IPS DF 6.9 (cell line): ENCODE measurements at regions not wholly inside any gene's neighbourhood (a gene's known extent, or its start where the extent isn't known, plus 50 kb on each side); places are given as distances from the start of the nearest gene placed in this dataset.

Source experiments
- DNase-seq: peaks from one replicate; pipeline ENCODE4 v3.0.0-alpha.2; 2013; ENCODE audit warnings: low read depth, low spot score
- H3K27ac ChIP-seq: one replicate; pipeline ENCODE4 v1.5.1; 2013; ENCODE audit warnings: low read length, control low read depth
- H3K27me3 ChIP-seq: 2 replicates; pipeline ENCODE4 v1.6.1; 2013; ENCODE audit warnings: mild to moderate bottlenecking, low read length; ENCODE audit not compliant: control insufficient read depth, insufficient read depth
- H3K36me3 ChIP-seq: 2 replicates; pipeline ENCODE4 v1.6.1; 2013; ENCODE audit warnings: low read length; ENCODE audit not compliant: control insufficient read depth, insufficient read depth
- H3K4me1 ChIP-seq: 2 replicates; pipeline ENCODE4 v1.6.1; 2013; ENCODE audit warnings: low read length; ENCODE audit not compliant: control insufficient read depth, insufficient read depth
- H3K4me3 ChIP-seq: 2 replicates; pipeline ENCODE4 v1.5.1; 2013; ENCODE audit warnings: mild to moderate bottlenecking, low read length
- H3K9me3 ChIP-seq: 2 replicates; pipeline ENCODE4 v1.6.1; 2013; ENCODE audit warnings: low read length, inconsistent platforms; ENCODE audit not compliant: control insufficient read depth, insufficient read depth
- WGBS: extraction: QIAGEN DNeasy Blood & Tissue Kit; methylation state at CpG from one replicate; pipeline ENCODE4 v1.1.7; 2013; ENCODE audit warnings: mixed read lengths, missing lambda C conversion rate; ENCODE audit not compliant: insufficient read length, insufficient coverage; 5-methylcytosine and 5-hydroxymethylcytosine counted together

GRCh38 chr10:70954381-70955176 is 66.2 kb upstream of the PCBD1 start:
- no peaks in the 10 kb centered on the region for H3K36me3 ChIP-seq
- H3K4me1 ChIP-seq = no peaks in the 10 kb centered on the region
- H3K4me3 ChIP-seq = no peak overlapping the region
- DNase-seq = no peak
- no peak overlapping the region for H3K27ac ChIP-seq
- no CpG with 5 or more reads among the region's 13 CpGs for WGBS
- no peaks in the 10 kb centered on the region for H3K27me3 ChIP-seq
- no peaks in the 10 kb centered on the region for H3K9me3 ChIP-seq

GRCh38 chr10:70956029-70956759 is 67.8 kb upstream of the PCBD1 start:
- H3K4me1 ChIP-seq = no peaks in the 10 kb centered on the region
- no peak overlapping the region for H3K4me3 ChIP-seq
- no peak for DNase-seq
- H3K36me3 ChIP-seq = no peaks in the 10 kb centered on the region
- H3K27me3 ChIP-seq = no peaks in the 10 kb centered on the region
- no peaks in the 10 kb centered on the region for H3K9me3 ChIP-seq
- WGBS = no CpG with 5 or more reads among the region's 7 CpGs
- no peak overlapping the region for H3K27ac ChIP-seq

DNA sequence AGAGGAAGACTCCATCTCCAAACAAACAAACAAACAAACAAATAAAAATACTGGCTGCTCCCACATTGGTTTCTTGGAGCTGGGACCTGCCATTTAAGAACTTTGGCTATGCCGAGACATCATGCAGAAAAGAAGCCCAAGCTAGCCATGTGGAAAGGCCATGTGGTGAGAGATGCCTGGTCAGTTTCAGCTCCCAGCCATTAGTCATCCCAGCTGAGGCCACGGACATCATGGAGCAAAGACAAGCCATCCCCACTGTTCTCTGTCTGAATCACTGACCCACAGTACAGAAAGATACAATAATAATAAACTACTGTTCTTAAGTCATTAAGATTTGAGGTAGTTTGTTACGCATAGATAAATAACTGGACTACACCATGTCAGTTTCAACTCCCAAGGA is 70.0 kb upstream of the PCBD1 start:
- H3K27ac ChIP-seq = no peak overlapping the region
- no peak overlapping the region for H3K4me3 ChIP-seq
- no peaks in the 10 kb centered on the region for H3K9me3 ChIP-seq
- no peaks in the 10 kb centered on the region for H3K36me3 ChIP-seq
- H3K4me1 ChIP-seq = no peaks in the 10 kb centered on the region
- no peaks in the 10 kb centered on the region for H3K27me3 ChIP-seq
- no CpG with 5 or more reads among the region's 3 CpGs for WGBS
- no peak for DNase-seq

- H3K27me3 ChIP-seq = no peaks in the 10 kb centered on the region
- WGBS = 100% methylated on average over 2 of the region's 2 CpGs
- no peaks in the 10 kb centered on the region for H3K36me3 ChIP-seq
- H3K4me1 ChIP-seq = no peaks in the 10 kb centered on the region
- no peak overlapping the region for H3K4me3 ChIP-seq
- H3K9me3 ChIP-seq = no peaks in the 10 kb centered on the region
- H3K27ac ChIP-seq = no peak overlapping the region
- DNase-seq = no peak
Measured at GRCh38 chr10:70960316-70960715, 72.0 kb upstream of the PCBD1 start.

- DNase-seq = no peak
- H3K4me1 ChIP-seq = no peaks in the 10 kb centered on the region
- no peaks in the 10 kb centered on the region for H3K27me3 ChIP-seq
- H3K27ac ChIP-seq = no peak overlapping the region
- no peaks in the 10 kb centered on the region for H3K9me3 ChIP-seq
- H3K4me3 ChIP-seq = no peak overlapping the region
- WGBS = 100% methylated on average over 2 of the region's 9 CpGs
- no peaks in the 10 kb centered on the region for H3K36me3 ChIP-seq
Measured at GRCh38 chr10:70960783-70961570, 72.6 kb upstream of the PCBD1 start.

DNA sequence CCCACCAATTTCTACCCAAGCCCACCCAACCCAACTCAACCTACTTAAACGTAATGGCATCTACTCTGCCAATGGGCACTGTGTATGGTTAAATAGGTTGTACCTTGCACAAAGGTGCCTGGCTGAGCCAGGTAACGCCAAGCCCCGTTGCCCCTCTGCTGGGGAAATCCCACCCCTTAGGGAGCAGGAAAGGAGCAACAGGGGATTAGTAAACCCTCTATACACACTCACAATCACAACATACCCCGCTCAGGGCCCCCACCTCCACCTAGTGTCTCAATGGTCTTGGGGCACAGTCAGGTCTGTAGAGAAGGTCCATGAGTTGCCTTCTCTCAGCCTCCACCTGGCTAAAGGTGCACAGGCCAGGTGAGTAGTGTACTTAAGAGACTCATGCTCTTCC is 74.3 kb upstream of the PCBD1 start:
- WGBS = 100% methylated on average over 1 of the region's 4 CpGs
- peaks cover 5% of the 10 kb centered on the region; the same call in 1 of the 2 replicates for H3K4me1 ChIP-seq
- H3K27me3 ChIP-seq = no peaks in the 10 kb centered on the region
- H3K36me3 ChIP-seq = no peaks in the 10 kb centered on the region
- no peak for DNase-seq
- no peaks in the 10 kb centered on the region for H3K9me3 ChIP-seq
- no peak overlapping the region for H3K4me3 ChIP-seq
- H3K27ac ChIP-seq = no peak overlapping the region

DNA sequence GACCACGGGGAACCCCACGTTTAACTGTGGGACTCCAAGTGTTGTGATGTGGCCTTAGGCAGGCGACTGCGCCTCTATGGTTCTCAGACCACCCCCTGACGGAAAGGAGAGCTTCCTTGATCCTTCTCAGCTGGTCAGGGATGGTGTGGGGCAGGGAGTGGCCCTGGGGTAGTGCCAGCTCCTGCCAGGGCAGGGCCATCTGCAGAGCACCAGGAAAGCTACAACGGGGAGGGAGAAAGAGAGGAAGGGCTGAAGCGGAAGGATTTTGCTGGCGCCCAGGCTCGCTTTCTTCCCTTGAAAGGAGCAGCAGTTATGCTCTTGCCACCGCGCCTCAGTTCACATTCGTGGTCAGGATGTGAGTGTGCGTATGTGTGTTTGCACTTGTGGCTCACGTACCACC is 74.9 kb upstream of the PCBD1 start:
- Histone ChIP-seq H3K4me1 (peaks cover 8% of the 10 kb centered on the region; the same call in 1 of the 2 replicates), H3K27ac (no peak overlapping the region), H3K9me3 (no peaks in the 10 kb centered on the region), H3K36me3 (no peaks in the 10 kb centered on the region), H3K27me3 (no peaks in the 10 kb centered on the region), H3K4me3 (no peak overlapping the region)
- WGBS = no CpG with 5 or more reads among the region's 14 CpGs
- DNase-seq = no peak

DNA sequence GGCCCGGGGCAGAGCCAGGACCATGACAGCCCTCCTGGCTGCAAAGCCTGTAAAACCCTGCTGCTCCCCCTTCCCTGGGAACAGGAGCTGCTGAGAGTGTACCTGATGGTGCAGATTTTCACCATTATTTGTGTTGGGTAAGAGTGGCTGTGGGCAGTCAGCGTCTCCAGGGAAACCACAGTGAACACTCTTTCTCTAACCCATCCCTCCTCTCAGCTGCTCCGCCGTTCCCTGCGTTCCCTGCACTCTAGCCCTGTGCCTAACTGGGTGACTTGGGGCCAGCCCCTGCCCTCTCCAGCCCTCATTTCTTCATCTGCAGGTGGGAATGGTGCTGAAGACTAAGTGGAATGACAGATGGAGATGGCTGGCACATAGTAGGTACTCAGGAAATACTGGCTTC is 75.9 kb upstream of the PCBD1 start:
- WGBS = no CpG with 5 or more reads among the region's 5 CpGs
- Histone ChIP-seq H3K4me3 (no peak overlapping the region), H3K36me3 (no peaks in the 10 kb centered on the region), H3K9me3 (no peaks in the 10 kb centered on the region), H3K27ac (no peak overlapping the region), H3K4me1 (peaks cover 9% of the 10 kb centered on the region; the same call in 1 of the 2 replicates), H3K27me3 (no peaks in the 10 kb centered on the region)
- DNase-seq = no peak

GRCh38 chr10:70964881-70965280 is 76.5 kb upstream of the PCBD1 start:
- Histone ChIP-seq H3K9me3 (no peaks in the 10 kb centered on the region), H3K27me3 (no peaks in the 10 kb centered on the region), H3K27ac (no peak overlapping the region), H3K36me3 (no peaks in the 10 kb centered on the region), H3K4me3 (no peak overlapping the region), H3K4me1 (peaks cover 9% of the 10 kb centered on the region; the same call in 1 of the 2 replicates)
- no peak for DNase-seq
- WGBS = no CpG with 5 or more reads among the region's 8 CpGs

DNA sequence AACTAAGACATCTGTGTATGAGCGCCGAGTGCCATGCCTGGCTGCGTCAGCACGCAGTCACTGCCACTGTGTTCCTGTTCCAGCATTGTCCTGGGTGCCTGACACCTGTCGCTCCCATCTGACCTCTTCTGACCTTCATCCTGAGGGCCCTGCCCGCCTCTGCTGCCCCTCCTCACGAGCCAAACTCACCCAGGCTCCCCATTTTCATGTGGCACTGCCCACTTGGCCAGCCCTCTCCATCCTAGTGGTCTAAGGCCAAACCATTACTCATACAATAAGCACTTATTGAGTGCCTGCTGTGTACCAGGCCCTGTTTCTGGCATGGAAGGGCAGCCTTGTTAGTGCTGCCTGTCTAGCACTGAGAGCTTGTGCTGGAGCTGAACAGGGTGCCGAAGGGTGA is 77.2 kb upstream of the PCBD1 start:
- no peaks in the 10 kb centered on the region for H3K27me3 ChIP-seq
- H3K4me1 ChIP-seq = peaks cover 9% of the 10 kb centered on the region
- H3K4me3 ChIP-seq = no peak overlapping the region
- H3K27ac ChIP-seq = no peak overlapping the region
- DNase-seq = no peak
- H3K9me3 ChIP-seq = no peaks in the 10 kb centered on the region
- no peaks in the 10 kb centered on the region for H3K36me3 ChIP-seq
- no CpG with 5 or more reads among the region's 8 CpGs for whole genome bisulfite sequencing
